Neural crest cell (in vitro differentiated cells): ENCODE measurements at regions not wholly inside any gene's neighbourhood (a gene's known extent, or its start where the extent isn't known, plus 50 kb on each side); places are given as distances from the start of the nearest gene placed in this dataset.
A peak's percentile ranks its signal among the peaks of the same experiment; 100 is the strongest.

Experiments used
- DNase-seq: peaks from one replicate; pipeline ENCODE4 v3.0.0; 2021; ENCODE audit warnings: low read depth, mixed read lengths, low spot score
- H3K27ac Mint-ChIP-seq: one replicate; pipeline ENCODE4 v1.8.0; 2021; ENCODE audit warnings: mild to moderate bottlenecking, mixed read lengths; ENCODE audit not compliant: unreplicated experiment
- H3K27me3 Mint-ChIP-seq: 2 replicates; pipeline ENCODE4 v1.8.0; 2021; ENCODE audit warnings: low read depth, mild to moderate bottlenecking, mixed read lengths
- H3K36me3 Mint-ChIP-seq: 2 replicates; pipeline ENCODE4 v1.8.0; 2021; ENCODE audit warnings: low read depth, mild to moderate bottlenecking, mixed read lengths
- H3K4me1 Mint-ChIP-seq: 2 replicates; pipeline ENCODE4 v1.8.0; 2021; ENCODE audit warnings: mixed read lengths
- H3K4me3 Mint-ChIP-seq: one replicate; pipeline ENCODE4 v1.8.0; 2021; ENCODE audit warnings: mild to moderate bottlenecking, mixed read lengths
- H3K9me3 Mint-ChIP-seq: 2 replicates; pipeline ENCODE4 v1.8.0; 2021; ENCODE audit warnings: mixed read lengths
- CTCF ChIP-seq: fragments of 200-600 bp; sonication (generic); conservative IDR thresholded peaks from 2 replicates; pipeline ENCODE4 v1.5.0; 2021; ENCODE audit warnings: antibody characterized with exemption, mild to moderate bottlenecking

- peak overlapping the region; percentile 79 for H3K27ac Mint-ChIP-seq
- H3K9me3 Mint-ChIP-seq, result peaks cover 22% of the 10 kb centered on the region
- no peak for TF ChIP-seq CTCF
- H3K4me1 Mint-ChIP-seq, result peaks cover 12% of the 10 kb centered on the region
- no peak for DNase-seq
- H3K36me3 Mint-ChIP-seq, result no peaks in the 10 kb centered on the region
- no peak overlapping the region for H3K4me3 Mint-ChIP-seq
- H3K27me3 Mint-ChIP-seq, result no peaks in the 10 kb centered on the region
These were observed 293.5 kb downstream of the ZNF674 start for GRCh38 chrX:46251755-46252154.

GRCh38 chrX:46250151-46250550, 295.1 kb downstream of the ZNF674 start:
- H3K9me3 Mint-ChIP-seq, result peaks cover 18% of the 10 kb centered on the region
- DNase-seq, result no peak
- H3K36me3 Mint-ChIP-seq, result no peaks in the 10 kb centered on the region
- no peak overlapping the region for H3K4me3 Mint-ChIP-seq
- H3K27me3 Mint-ChIP-seq, result no peaks in the 10 kb centered on the region
- peaks cover 12% of the 10 kb centered on the region for H3K4me1 Mint-ChIP-seq
- TF ChIP-seq CTCF, result no peak
- H3K27ac Mint-ChIP-seq, result no peak overlapping the region

GRCh38 chrX:46247456-46247855, 297.8 kb downstream of the ZNF674 start:
- no peak overlapping the region for H3K4me3 Mint-ChIP-seq
- H3K36me3 Mint-ChIP-seq, result no peaks in the 10 kb centered on the region
- H3K4me1 Mint-ChIP-seq, result peaks cover 12% of the 10 kb centered on the region
- no peaks in the 10 kb centered on the region for H3K27me3 Mint-ChIP-seq
- DNase-seq, result no peak
- peaks cover 7% of the 10 kb centered on the region for H3K9me3 Mint-ChIP-seq
- no peak overlapping the region for H3K27ac Mint-ChIP-seq
- no peak for TF ChIP-seq CTCF

DNA sequence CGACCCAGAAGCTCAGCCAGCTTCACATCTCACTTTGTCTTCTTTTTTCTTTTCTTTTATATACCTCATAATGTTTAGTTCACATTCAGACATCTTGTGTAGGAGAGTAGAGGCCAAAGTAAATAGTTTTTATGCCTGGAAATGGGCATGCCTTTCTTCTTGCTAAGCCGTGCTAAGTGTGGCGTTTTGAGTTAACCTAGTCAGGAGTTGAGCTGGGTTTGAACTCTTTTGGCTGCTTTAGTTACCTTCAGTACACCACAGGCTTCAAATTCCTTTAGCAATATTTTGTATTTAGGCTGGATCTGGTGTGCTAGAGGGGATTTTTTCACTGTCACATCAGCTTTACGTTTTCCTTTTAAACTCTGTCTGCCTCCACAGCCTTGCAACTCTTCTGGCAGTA, 300.8 kb downstream of the ZNF674 start:
- no peak overlapping the region for H3K4me3 Mint-ChIP-seq
- H3K9me3 Mint-ChIP-seq, result no peaks in the 10 kb centered on the region
- no peak overlapping the region for H3K27ac Mint-ChIP-seq
- DNase-seq, result no peak
- H3K36me3 Mint-ChIP-seq, result no peaks in the 10 kb centered on the region
- no peak for TF ChIP-seq CTCF
- H3K4me1 Mint-ChIP-seq, result no peaks in the 10 kb centered on the region
- no peaks in the 10 kb centered on the region for H3K27me3 Mint-ChIP-seq

DNA sequence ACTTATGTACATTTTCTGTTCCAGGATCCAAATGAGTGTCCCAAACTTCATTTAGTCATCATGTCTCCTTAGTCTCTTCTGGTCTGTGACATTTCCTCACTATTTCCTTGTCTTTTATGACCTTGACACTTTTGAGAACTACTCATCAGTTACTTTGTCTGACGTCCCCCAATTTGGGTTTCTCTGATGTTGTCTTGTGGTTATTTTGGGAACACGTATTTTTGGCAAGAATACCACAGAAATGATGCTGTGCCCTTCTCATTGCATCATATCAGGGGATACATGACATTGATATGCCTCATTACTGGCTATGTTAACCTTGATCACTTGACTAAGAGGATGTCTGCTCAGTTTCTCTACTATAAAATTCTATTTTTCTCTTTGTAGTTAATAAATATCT, 308.8 kb downstream of the ZNF674 start:
- Mint-ChIP-seq H3K36me3 (peaks cover 5% of the 10 kb centered on the region), H3K27me3 (no peaks in the 10 kb centered on the region), H3K27ac (no peak overlapping the region), H3K9me3 (peaks cover 17% of the 10 kb centered on the region), H3K4me1 (no peaks in the 10 kb centered on the region), H3K4me3 (no peak overlapping the region)
- no peak for TF ChIP-seq CTCF
- no peak for DNase-seq

DNA sequence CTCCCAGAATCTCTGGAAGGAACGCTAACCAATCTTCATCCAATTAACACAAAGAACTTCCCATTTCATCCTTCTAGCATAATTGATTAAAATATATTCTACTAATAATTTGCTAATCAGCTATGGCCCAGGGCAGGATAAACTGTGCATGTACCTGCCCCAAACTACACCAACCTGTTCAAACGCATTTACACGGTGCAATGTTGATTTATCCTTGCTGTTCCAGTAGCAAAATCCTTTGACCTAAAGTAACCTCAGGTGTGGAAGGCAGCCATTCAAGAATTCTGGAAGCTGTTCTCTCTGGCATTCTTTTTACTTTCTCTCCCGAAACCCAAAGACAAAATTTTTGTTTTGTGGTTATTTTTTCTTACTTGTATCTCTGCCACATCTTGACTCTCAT, 309.4 kb downstream of the ZNF674 start:
- no peak for DNase-seq
- peaks cover 5% of the 10 kb centered on the region for H3K36me3 Mint-ChIP-seq
- no peak overlapping the region for H3K27ac Mint-ChIP-seq
- H3K4me3 Mint-ChIP-seq, result no peak overlapping the region
- H3K9me3 Mint-ChIP-seq, result peaks cover 19% of the 10 kb centered on the region
- no peaks in the 10 kb centered on the region for H3K27me3 Mint-ChIP-seq
- no peaks in the 10 kb centered on the region for H3K4me1 Mint-ChIP-seq
- TF ChIP-seq CTCF, result no peak
